Astrocyte of the spinal cord (primary cell): ENCODE measurements at regions not wholly inside any gene's neighbourhood (a gene's known extent, or its start where the extent isn't known, plus 50 kb on each side); places are given as distances from the start of the nearest gene placed in this dataset.
"Not testable (repeated sequence)": the region's sequence is repeated elsewhere in the genome, so short reads cannot be mapped to it uniquely, and the experiment has no call there.

Experiments used
- DNase-seq: peaks from one replicate; pipeline ENCODE4 v3.0.0; 2011; ENCODE audit warnings: low read depth, low spot score
- H3K4me3 ChIP-seq: 2 replicates; pipeline ENCODE4 v1.5.1; 2011; ENCODE audit warnings: low read depth, mild to moderate bottlenecking, low read length, moderate library complexity
- CTCF ChIP-seq: IDR thresholded peaks from 2 replicates; pipeline ENCODE4 v1.5.1; 2012; ENCODE audit warnings: low read depth, mild to moderate bottlenecking, low read length, inconsistent platforms
- in situ Hi-C: cut with HindIII; loops from 2 replicates; pipeline ENCODE4 v1.10.0; 2017; ENCODE audit warnings: low sequenced_read_pairs

GRCh38 chr15:69706353-69707097 lies 253.9 kb downstream of the RPLP1 start:
- no peak overlapping the region for H3K4me3 ChIP-seq
- in situ Hi-C loops: no loop called here
- no peak for TF ChIP-seq CTCF
- no peak for DNase-seq

DNA sequence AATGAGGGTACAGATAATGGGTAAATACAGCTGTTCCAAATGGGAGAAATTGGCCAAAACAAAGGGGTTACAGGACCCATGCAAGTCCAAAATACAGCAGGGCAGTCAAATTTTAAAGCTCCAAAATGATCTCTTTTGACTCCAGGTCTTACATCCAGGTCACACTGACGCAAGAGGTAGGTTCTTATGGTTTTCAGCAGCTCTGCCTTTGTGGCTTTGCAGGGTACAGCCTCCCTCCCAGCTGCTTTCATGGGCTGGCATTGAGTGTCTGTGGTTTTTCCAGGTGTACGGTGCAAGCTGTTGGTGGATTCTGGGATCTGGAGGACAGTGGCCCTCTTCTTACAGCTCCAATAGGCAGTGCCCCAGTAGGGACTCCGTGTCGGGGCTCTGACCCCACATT lies 254.6 kb downstream of the RPLP1 start:
- in situ Hi-C loops: not testable (repeated sequence)

GRCh38 chr15:69708436-69709122 lies 256.0 kb downstream of the RPLP1 start:
- in situ Hi-C loops, DNase-seq: not testable (repeated sequence)

More for the DNA sequence above, 254.6 kb downstream of the RPLP1 start:
- not testable (repeated sequence) for H3K4me3 ChIP-seq, DNase-seq

GRCh38 chr15:69712991-69713390 lies 260.4 kb downstream of the RPLP1 start:
- DNase-seq: no peak
- in situ Hi-C loops: no loop called here
- no peak for TF ChIP-seq CTCF

More at GRCh38 chr15:69708436-69709122, 256.0 kb downstream of the RPLP1 start:
- H3K4me3 ChIP-seq: not testable (repeated sequence)

GRCh38 chr15:69713726-69714559 lies 261.3 kb downstream of the RPLP1 start:
- in situ Hi-C loops: no loop called here
- H3K4me3 ChIP-seq: no peak overlapping the region
- no peak for DNase-seq
- no peak for TF ChIP-seq CTCF

More at GRCh38 chr15:69712991-69713390, 260.4 kb downstream of the RPLP1 start:
- H3K4me3 ChIP-seq: no peak overlapping the region

DNA sequence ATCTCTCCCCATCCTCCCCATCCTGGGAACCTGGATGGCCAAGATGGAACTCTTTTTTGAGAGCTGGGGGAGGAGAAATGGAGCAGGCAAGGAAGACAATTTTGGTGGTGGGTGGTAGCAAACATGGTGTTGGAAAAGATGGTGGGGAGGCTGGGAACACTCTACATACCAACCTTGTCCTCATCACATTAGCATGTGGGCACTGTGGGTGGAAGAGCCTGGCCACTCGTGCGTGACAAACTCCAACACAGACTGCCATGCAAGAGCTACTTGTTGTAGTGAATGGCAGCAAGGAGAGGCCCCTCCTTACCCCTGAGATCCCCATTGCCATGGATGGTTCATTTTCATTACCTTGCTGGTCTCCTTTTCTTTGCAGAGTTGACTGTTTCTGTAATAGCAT lies 262.6 kb downstream of the RPLP1 start:
- no peak for DNase-seq
- H3K4me3 ChIP-seq: no peak overlapping the region
- in situ Hi-C loops: no loop called here
- no peak for TF ChIP-seq CTCF

DNA sequence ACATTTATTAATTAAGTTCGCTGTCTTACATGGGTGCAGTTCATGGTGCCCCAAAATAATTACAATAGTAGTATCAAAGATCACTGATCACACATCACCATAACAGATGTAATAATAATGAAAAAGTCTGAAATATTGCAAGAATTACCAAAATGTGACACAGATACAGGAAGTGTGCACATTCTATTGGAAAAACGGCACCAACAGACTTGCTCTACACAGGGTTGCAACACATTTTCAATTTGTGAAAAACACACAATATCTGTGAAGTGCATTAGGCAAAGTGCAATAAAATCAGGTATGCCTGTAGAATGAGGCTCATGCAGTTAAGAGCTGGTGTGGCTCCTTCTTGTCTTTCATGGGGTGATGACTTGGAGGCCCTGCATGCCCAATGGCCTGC lies 265.8 kb downstream of the RPLP1 start:
- TF ChIP-seq CTCF: no peak
- in situ Hi-C loops: no loop called here
- no peak for DNase-seq
- H3K4me3 ChIP-seq: no peak overlapping the region
